HepG2 (cell line): ENCODE measurements at regions not wholly inside any gene's neighbourhood (a gene's known extent, or its start where the extent isn't known, plus 50 kb on each side); places are given as distances from the start of the nearest gene placed in this dataset.
"Not testable (repeated sequence)": the region's sequence is repeated elsewhere in the genome, so short reads cannot be mapped to it uniquely, and the experiment has no call there.

ENCODE experiments used
- NR2F2 ChIP-seq: IDR thresholded peaks from 2 replicates; pipeline ENCODE4 v1.6.1; 2012; ENCODE audit warnings: low read depth, inconsistent platforms, borderline replicate concordance
- POLR2A ChIP-seq, 2 experiments: IDR thresholded peaks; 2 replicates each; pipeline ENCODE4 v1.6.1; 2011; ENCODE audit warnings: low read depth in 2 of 2, low read length in 2 of 2, mild to moderate bottlenecking in 1 of 2, moderate library complexity in 1 of 2; ENCODE audit not compliant: insufficient read depth in 1 of 2
- TF ChIP-seq, protein P1 (sequence below): sonication (generic); formaldehyde crosslinking; IDR thresholded peaks from 2 replicates; pipeline ENCODE4 v1.4.0; 2020; ENCODE audit warnings: missing genetic modification reagents

DNA sequence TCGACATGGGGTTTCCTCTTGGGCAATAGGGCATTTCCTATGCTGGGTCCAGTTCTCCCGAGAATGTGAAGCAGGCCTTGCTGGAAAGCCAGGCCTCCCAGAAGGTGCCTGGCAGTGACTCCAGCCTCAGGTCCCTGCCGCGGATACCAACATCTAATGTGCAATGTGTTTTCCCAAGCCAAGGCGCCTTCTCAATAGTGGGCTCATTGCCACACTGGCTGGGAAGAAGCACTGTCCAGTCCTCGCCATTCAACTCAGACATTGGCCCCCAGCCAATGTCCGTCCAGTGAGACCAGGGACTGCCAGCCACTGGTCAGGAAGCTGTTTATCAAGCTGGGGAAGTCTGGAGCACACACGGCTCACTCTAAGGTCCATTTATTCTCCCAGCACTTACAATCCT, 317.9 kb downstream of the ANAPC1 start:
- TF ChIP-seq, protein P1, sequence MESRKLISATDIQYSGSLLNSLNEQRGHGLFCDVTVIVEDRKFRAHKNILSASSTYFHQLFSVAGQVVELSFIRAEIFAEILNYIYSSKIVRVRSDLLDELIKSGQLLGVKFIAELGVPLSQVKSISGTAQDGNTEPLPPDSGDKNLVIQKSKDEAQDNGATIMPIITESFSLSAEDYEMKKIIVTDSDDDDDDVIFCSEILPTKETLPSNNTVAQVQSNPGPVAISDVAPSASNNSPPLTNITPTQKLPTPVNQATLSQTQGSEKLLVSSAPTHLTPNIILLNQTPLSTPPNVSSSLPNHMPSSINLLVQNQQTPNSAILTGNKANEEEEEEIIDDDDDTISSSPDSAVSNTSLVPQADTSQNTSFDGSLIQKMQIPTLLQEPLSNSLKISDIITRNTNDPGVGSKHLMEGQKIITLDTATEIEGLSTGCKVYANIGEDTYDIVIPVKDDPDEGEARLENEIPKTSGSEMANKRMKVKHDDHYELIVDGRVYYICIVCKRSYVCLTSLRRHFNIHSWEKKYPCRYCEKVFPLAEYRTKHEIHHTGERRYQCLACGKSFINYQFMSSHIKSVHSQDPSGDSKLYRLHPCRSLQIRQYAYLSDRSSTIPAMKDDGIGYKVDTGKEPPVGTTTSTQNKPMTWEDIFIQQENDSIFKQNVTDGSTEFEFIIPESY, result peak; percentile 86
- TF ChIP-seq NR2F2; POLR2A (IDR thresholded peaks at IDR 0.05; ENCODE audit: insufficient read depth in 1 of 2, low read depth in 2 of 2, low read length in 2 of 2): not testable (repeated sequence)
